Panc1 (cell line): ENCODE measurements at regions not wholly inside any gene's neighbourhood (a gene's known extent, or its start where the extent isn't known, plus 50 kb on each side); places are given as distances from the start of the nearest gene placed in this dataset.

ENCODE experiments used
- POLR2AphosphoS5 ChIP-seq: IDR thresholded peaks from 2 replicates; pipeline ENCODE4 v1.6.1; 2012; ENCODE audit warnings: mild to moderate bottlenecking, low read depth, low read length, moderate library complexity
- TCF7L2 ChIP-seq: IDR thresholded peaks from 2 replicates; pipeline ENCODE4 v1.6.1; 2011; ENCODE audit warnings: mild to moderate bottlenecking, low read depth, low read length, inconsistent platforms
- TF ChIP-seq, protein P1 (sequence below): fragments of 450-650 bp; IDR thresholded peaks from 2 replicates; pipeline ENCODE4 v1.5.1; 2017; ENCODE audit warnings: mild to moderate bottlenecking
- TF ChIP-seq, protein P2 (sequence below), 2 experiments: IDR thresholded peaks; 2 replicates each; pipeline ENCODE4 v1.6.1; 2011 to 2012; ENCODE audit warnings: low read depth in 2 of 2, control low read depth in 1 of 2, low read length in 1 of 2, mild to moderate bottlenecking in 1 of 2, moderate library complexity in 1 of 2; ENCODE audit not compliant: insufficient read depth in 1 of 2

DNA sequence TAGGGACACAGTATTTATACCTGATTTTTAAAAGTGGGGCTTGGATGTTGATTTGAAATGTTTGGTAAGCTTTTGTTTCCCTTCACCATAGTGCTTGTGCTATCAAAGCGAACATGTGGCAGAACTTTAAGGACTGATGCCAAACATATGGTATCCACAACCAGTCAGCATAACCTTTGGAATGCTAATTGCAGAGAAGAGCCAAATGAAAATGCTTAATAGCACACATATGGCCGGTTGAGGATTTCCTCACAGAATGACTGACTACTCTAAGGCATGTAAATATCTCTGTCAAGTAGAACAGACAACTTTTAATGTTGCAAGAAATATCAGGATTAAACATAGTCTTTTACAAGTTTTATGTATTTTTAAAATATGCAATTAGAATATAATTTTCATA is 120.9 kb upstream of the COL3A1 start:
- TF ChIP-seq, protein P1, sequence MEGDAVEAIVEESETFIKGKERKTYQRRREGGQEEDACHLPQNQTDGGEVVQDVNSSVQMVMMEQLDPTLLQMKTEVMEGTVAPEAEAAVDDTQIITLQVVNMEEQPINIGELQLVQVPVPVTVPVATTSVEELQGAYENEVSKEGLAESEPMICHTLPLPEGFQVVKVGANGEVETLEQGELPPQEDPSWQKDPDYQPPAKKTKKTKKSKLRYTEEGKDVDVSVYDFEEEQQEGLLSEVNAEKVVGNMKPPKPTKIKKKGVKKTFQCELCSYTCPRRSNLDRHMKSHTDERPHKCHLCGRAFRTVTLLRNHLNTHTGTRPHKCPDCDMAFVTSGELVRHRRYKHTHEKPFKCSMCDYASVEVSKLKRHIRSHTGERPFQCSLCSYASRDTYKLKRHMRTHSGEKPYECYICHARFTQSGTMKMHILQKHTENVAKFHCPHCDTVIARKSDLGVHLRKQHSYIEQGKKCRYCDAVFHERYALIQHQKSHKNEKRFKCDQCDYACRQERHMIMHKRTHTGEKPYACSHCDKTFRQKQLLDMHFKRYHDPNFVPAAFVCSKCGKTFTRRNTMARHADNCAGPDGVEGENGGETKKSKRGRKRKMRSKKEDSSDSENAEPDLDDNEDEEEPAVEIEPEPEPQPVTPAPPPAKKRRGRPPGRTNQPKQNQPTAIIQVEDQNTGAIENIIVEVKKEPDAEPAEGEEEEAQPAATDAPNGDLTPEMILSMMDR: no peak
- TF ChIP-seq TCF7L2: no peak
- TF ChIP-seq, protein P2, sequence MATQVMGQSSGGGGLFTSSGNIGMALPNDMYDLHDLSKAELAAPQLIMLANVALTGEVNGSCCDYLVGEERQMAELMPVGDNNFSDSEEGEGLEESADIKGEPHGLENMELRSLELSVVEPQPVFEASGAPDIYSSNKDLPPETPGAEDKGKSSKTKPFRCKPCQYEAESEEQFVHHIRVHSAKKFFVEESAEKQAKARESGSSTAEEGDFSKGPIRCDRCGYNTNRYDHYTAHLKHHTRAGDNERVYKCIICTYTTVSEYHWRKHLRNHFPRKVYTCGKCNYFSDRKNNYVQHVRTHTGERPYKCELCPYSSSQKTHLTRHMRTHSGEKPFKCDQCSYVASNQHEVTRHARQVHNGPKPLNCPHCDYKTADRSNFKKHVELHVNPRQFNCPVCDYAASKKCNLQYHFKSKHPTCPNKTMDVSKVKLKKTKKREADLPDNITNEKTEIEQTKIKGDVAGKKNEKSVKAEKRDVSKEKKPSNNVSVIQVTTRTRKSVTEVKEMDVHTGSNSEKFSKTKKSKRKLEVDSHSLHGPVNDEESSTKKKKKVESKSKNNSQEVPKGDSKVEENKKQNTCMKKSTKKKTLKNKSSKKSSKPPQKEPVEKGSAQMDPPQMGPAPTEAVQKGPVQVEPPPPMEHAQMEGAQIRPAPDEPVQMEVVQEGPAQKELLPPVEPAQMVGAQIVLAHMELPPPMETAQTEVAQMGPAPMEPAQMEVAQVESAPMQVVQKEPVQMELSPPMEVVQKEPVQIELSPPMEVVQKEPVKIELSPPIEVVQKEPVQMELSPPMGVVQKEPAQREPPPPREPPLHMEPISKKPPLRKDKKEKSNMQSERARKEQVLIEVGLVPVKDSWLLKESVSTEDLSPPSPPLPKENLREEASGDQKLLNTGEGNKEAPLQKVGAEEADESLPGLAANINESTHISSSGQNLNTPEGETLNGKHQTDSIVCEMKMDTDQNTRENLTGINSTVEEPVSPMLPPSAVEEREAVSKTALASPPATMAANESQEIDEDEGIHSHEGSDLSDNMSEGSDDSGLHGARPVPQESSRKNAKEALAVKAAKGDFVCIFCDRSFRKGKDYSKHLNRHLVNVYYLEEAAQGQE (IDR thresholded peaks at IDR 0.05; ENCODE audit: insufficient read depth in 1 of 2, low read depth in 2 of 2, low read length in 1 of 2): no peak
- TF ChIP-seq POLR2AphosphoS5: no peak
